ENCODE measurements at regions not wholly inside any gene's neighbourhood (a gene's known extent, or its start where the extent isn't known, plus 50 kb on each side); places are given as distances from the start of the nearest gene placed in this dataset.

GRCh38 chr4:20044966-20045365, 206.7 kb upstream of the SLIT2 start:
- TF ChIP-seq POLR2A (IDR thresholded peaks at IDR 0.05) (no peak), EP300 (IDR thresholded peaks at IDR 0.05) (no peak)
